IMR-90 (cell line): ENCODE measurements at regions not wholly inside any gene's neighbourhood (a gene's known extent, or its start where the extent isn't known, plus 50 kb on each side); places are given as distances from the start of the nearest gene placed in this dataset.

ENCODE experiments used
- MAFK ChIP-seq: IDR thresholded peaks from 2 replicates; pipeline ENCODE4 v1.6.1; 2012; ENCODE audit warnings: low read depth, low read length, improper control_type of control experiment
- MXI1 ChIP-seq: IDR thresholded peaks from 2 replicates; pipeline ENCODE4 v1.6.1; 2012; ENCODE audit warnings: low read depth, mild to moderate bottlenecking, low read length, moderate library complexity, borderline replicate concordance
- POLR2A ChIP-seq: IDR thresholded peaks from 2 replicates; pipeline ENCODE4 v1.6.1; 2012; ENCODE audit warnings: mild to moderate bottlenecking, low read depth, low read length
- RCOR1 ChIP-seq: IDR thresholded peaks from 2 replicates; pipeline ENCODE4 v1.6.1; 2012; ENCODE audit warnings: mild to moderate bottlenecking, low read length, improper control_type of control experiment; ENCODE audit not compliant: insufficient replicate concordance
- RFX5 ChIP-seq: IDR thresholded peaks from 2 replicates; pipeline ENCODE4 v1.8.0; 2012; ENCODE audit warnings: low read depth, mild to moderate bottlenecking, low read length, moderate library complexity
- TF ChIP-seq, protein P1 (sequence below): conservative IDR thresholded peaks from 2 replicates; pipeline ENCODE4 v1.5.1; 2012; ENCODE audit warnings: mild to moderate bottlenecking, low read depth, low read length, improper control_type of control experiment
- TF ChIP-seq, protein P2 (sequence below): fragments of 150-350 bp; IDR thresholded peaks from 2 replicates; pipeline ENCODE4 v1.6.1; 2017; ENCODE audit warnings: mild to moderate bottlenecking, antibody characterized with exemption, low read length, low read depth
- TF ChIP-seq, protein P3 (sequence below): fragments of 150-350 bp; IDR thresholded peaks from 2 replicates; pipeline ENCODE4 v1.6.1; 2016; ENCODE audit warnings: low read depth, mild to moderate bottlenecking, low read length, moderate library complexity, borderline replicate concordance

DNA sequence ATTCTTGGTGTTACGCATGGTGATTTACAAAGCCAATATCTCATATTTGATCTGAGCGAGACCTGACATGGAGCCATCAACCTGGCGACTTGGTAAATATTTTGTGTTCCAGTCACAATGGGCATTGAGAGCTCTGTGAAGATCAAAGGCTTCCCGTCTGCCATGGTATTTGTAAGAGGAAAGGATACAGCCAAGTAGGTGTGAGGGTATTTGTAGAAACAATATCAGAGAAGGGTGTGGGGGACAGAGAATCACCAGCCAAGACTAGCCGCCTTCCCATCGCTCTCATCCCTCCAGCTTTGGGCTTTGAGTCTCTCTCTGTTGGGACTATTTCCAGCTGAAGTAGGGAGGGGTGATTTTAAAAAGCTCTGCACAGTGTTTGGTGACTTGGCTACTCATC, 173.4 kb upstream of the BDNF start:
- no peak for TF ChIP-seq POLR2A
- TF ChIP-seq, protein P1, sequence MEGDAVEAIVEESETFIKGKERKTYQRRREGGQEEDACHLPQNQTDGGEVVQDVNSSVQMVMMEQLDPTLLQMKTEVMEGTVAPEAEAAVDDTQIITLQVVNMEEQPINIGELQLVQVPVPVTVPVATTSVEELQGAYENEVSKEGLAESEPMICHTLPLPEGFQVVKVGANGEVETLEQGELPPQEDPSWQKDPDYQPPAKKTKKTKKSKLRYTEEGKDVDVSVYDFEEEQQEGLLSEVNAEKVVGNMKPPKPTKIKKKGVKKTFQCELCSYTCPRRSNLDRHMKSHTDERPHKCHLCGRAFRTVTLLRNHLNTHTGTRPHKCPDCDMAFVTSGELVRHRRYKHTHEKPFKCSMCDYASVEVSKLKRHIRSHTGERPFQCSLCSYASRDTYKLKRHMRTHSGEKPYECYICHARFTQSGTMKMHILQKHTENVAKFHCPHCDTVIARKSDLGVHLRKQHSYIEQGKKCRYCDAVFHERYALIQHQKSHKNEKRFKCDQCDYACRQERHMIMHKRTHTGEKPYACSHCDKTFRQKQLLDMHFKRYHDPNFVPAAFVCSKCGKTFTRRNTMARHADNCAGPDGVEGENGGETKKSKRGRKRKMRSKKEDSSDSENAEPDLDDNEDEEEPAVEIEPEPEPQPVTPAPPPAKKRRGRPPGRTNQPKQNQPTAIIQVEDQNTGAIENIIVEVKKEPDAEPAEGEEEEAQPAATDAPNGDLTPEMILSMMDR, result no peak
- TF ChIP-seq RCOR1, result no peak
- TF ChIP-seq, protein P2, sequence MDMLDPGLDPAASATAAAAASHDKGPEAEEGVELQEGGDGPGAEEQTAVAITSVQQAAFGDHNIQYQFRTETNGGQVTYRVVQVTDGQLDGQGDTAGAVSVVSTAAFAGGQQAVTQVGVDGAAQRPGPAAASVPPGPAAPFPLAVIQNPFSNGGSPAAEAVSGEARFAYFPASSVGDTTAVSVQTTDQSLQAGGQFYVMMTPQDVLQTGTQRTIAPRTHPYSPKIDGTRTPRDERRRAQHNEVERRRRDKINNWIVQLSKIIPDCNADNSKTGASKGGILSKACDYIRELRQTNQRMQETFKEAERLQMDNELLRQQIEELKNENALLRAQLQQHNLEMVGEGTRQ, result no peak
- TF ChIP-seq MXI1, result no peak
- TF ChIP-seq, protein P3, sequence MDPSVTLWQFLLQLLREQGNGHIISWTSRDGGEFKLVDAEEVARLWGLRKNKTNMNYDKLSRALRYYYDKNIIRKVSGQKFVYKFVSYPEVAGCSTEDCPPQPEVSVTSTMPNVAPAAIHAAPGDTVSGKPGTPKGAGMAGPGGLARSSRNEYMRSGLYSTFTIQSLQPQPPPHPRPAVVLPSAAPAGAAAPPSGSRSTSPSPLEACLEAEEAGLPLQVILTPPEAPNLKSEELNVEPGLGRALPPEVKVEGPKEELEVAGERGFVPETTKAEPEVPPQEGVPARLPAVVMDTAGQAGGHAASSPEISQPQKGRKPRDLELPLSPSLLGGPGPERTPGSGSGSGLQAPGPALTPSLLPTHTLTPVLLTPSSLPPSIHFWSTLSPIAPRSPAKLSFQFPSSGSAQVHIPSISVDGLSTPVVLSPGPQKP, result no peak
- TF ChIP-seq RFX5, result no peak
- no peak for TF ChIP-seq MAFK
